Brain microvascular endothelial cell (primary cell): ENCODE measurements at regions not wholly inside any gene's neighbourhood (a gene's known extent, or its start where the extent isn't known, plus 50 kb on each side); places are given as distances from the start of the nearest gene placed in this dataset.

Experiments used
- DNase-seq: peaks from one replicate; pipeline ENCODE4 v3.0.0-alpha.2; 2020
- H3K27ac ChIP-seq: fragments of 250-450 bp; sonication (Bioruptor Pico); 2 replicates; pipeline ENCODE4 v1.5.1; 2020; ENCODE audit warnings: mild to moderate bottlenecking, moderate library complexity
- H3K27me3 ChIP-seq: fragments of 250-450 bp; sonication (Bioruptor Pico); replicated peaks from 2 replicates; pipeline ENCODE4 v1.5.1; 2020; ENCODE audit warnings: mild to moderate bottlenecking
- H3K36me3 ChIP-seq: fragments of 250-450 bp; sonication (Bioruptor Pico); replicated peaks from 2 replicates; pipeline ENCODE4 v1.5.1; 2020; ENCODE audit warnings: mild to moderate bottlenecking
- H3K4me3 ChIP-seq: 2 replicates; pipeline ENCODE4 v1.5.1; 2011; ENCODE audit warnings: low read depth, mild to moderate bottlenecking, control low read depth, low read length, moderate library complexity
- in situ Hi-C: cut with HindIII; loops from 2 replicates; pipeline ENCODE4 v1.10.0; 2017; ENCODE audit warnings: low sequenced_read_pairs, low pct_ligation_motif_present
- TF ChIP-seq, protein P1 (sequence below): IDR thresholded peaks from 2 replicates; pipeline ENCODE4 v1.5.1; 2011; ENCODE audit warnings: low read depth, mild to moderate bottlenecking, moderate library complexity, low read length, control low read depth, inconsistent platforms; ENCODE audit errors: missing control alignments

- Histone ChIP-seq H3K4me3 (no peak overlapping the region), H3K27ac (no peak overlapping the region), H3K27me3 (no peaks in the 10 kb centered on the region), H3K36me3 (no peaks in the 10 kb centered on the region)
- TF ChIP-seq, protein P1, sequence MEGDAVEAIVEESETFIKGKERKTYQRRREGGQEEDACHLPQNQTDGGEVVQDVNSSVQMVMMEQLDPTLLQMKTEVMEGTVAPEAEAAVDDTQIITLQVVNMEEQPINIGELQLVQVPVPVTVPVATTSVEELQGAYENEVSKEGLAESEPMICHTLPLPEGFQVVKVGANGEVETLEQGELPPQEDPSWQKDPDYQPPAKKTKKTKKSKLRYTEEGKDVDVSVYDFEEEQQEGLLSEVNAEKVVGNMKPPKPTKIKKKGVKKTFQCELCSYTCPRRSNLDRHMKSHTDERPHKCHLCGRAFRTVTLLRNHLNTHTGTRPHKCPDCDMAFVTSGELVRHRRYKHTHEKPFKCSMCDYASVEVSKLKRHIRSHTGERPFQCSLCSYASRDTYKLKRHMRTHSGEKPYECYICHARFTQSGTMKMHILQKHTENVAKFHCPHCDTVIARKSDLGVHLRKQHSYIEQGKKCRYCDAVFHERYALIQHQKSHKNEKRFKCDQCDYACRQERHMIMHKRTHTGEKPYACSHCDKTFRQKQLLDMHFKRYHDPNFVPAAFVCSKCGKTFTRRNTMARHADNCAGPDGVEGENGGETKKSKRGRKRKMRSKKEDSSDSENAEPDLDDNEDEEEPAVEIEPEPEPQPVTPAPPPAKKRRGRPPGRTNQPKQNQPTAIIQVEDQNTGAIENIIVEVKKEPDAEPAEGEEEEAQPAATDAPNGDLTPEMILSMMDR, result no peak
- in situ Hi-C loops, result no loop called here
- no peak for DNase-seq
These were observed 264.9 kb downstream of the EBLN2 start for GRCh38 chr3:73326396-73326795.

DNA sequence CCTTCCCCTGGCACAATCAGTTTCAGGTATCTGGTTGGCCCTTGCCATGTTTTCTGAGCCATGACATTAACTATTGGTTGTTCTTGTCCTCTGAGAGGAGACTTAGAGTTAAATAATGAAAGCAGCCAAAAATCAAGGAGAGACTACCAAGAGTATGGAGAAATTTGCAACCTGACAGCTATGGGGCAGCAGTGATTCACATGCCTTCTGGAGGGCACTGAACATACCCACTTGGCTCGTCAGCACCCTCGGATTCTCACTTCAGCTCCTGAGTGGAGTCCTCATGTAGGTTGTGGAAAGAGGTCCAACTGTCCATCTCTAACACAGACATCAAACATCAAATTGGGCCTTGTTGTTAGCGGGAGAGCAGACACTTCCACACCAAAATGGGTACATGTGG is 265.6 kb downstream of the EBLN2 start:
- Histone ChIP-seq H3K4me3 (no peak overlapping the region), H3K27ac (no peak overlapping the region), H3K27me3 (no peaks in the 10 kb centered on the region), H3K36me3 (no peaks in the 10 kb centered on the region)
- in situ Hi-C loops, result no loop called here
- TF ChIP-seq, protein P1, result no peak
- DNase-seq, result no peak
